GM12878 (cell line): ENCODE measurements at regions not wholly inside any gene's neighbourhood (a gene's known extent, or its start where the extent isn't known, plus 50 kb on each side); places are given as distances from the start of the nearest gene placed in this dataset.

Experiments
- ATAC-seq: fragments of 200-7000 bp; cut with Tn5 transposase; 3 replicates; pipeline ENCODE4 v1.9.1; 2020; ENCODE audit warnings: mild to moderate bottlenecking, moderate library complexity
- BruUV-seq: library from RNA; stranded (reverse); fragments of 400-500 nt; replicated peaks from 2 replicates; lab custom pipeline; 2021; lab: Mats Ljungman, UMichigan
- CTCF ChIA-PET: fragments of 300-600 bp; sonication (Branson Sonifier 250); formaldehyde crosslinking; extraction: SDS; loops from one replicate; lab custom pipeline; 2021; ENCODE audit warnings: inconsistent platforms; lab: Yijun Ruan, JAX
- POLR2A ChIA-PET: fragments of 350-600 bp; formaldehyde crosslinking; extraction: SDS; loops from one replicate; lab custom pipeline; 2021; ENCODE audit warnings: inconsistent platforms; lab: Charles Lee
- RAD21 ChIA-PET: fragments of 300-600 bp; sonication (Branson Sonifier 250); formaldehyde crosslinking; loops from one replicate; lab custom pipeline; 2023; ENCODE audit warnings: antibody characterized with exemption; ENCODE audit not compliant: unreplicated experiment; lab: Charles Lee
- SMC1A ChIA-PET: fragments of 300-600 bp; sonication (Branson Sonifier 250); formaldehyde crosslinking; loops from one replicate; lab custom pipeline; 2023; ENCODE audit not compliant: unreplicated experiment, uncharacterized antibody; lab: Charles Lee
- DNase-seq: peaks from one replicate; pipeline ENCODE4 v3.0.0-alpha.2; 2011; ENCODE audit warnings: low read depth, low spot score
- FAIRE-seq: peaks from 3 replicates; lab custom pipeline; 2011; peaks lifted over from hg19 to GRCh38; lab: Jason Lieb, UNC
- H2AFZ ChIP-seq: 2 replicates; pipeline ENCODE4 v1.6.0; 2011; ENCODE audit warnings: low read depth, low read length, control low read depth; ENCODE audit not compliant: control insufficient read depth
- H3K27ac ChIP-seq: 2 replicates; pipeline ENCODE4 v1.5.1; 2011; ENCODE audit warnings: control low read depth; ENCODE audit not compliant: control insufficient read depth, insufficient read depth
- H3K27me3 ChIP-seq, 2 experiments: replicated peaks in 1 of 2; 2 replicates each; pipeline versions ENCODE4 v1.6.0 to v1.6.1; 2011; ENCODE audit warnings: low read length in 1 of 2; ENCODE audit not compliant: control insufficient read depth in 2 of 2, insufficient read depth in 2 of 2
- H3K36me3 ChIP-seq, 2 experiments: 2 replicates each; pipeline ENCODE4 v1.5.1; 2011; ENCODE audit warnings: low read length in 1 of 2; ENCODE audit not compliant: control insufficient read depth in 2 of 2, insufficient read depth in 2 of 2
- H3K4me1 ChIP-seq: 2 replicates; pipeline ENCODE4 v1.6.1; 2011; ENCODE audit warnings: mild to moderate bottlenecking, low read length, moderate library complexity, mixed read lengths; ENCODE audit not compliant: control insufficient read depth, insufficient read depth
- H3K4me2 ChIP-seq: 2 replicates; pipeline ENCODE4 v1.6.0; 2011; ENCODE audit warnings: control low read depth; ENCODE audit not compliant: control insufficient read depth, insufficient read depth
- H3K4me3 ChIP-seq: fragments of 200-600 bp; sonication (generic); 2 replicates; pipeline ENCODE4 v1.5.1; 2016
- H3K79me2 ChIP-seq: 2 replicates; pipeline ENCODE4 v1.6.0; 2011; ENCODE audit warnings: low read length; ENCODE audit not compliant: control insufficient read depth, insufficient read depth
- H3K9ac ChIP-seq: 2 replicates; pipeline ENCODE4 v1.8.0; 2011; ENCODE audit warnings: low read length, control low read depth, mixed read lengths; ENCODE audit not compliant: control insufficient read depth, insufficient read depth
- H3K9me3 ChIP-seq: replicated peaks from 3 replicates; pipeline ENCODE4 v1.5.1; 2011; ENCODE audit warnings: mild to moderate bottlenecking, low read length; ENCODE audit not compliant: control insufficient read depth, insufficient read depth
- H4K20me1 ChIP-seq: 2 replicates; pipeline ENCODE4 v1.6.0; 2011; ENCODE audit not compliant: control insufficient read depth, insufficient read depth
- EED ChIP-seq: sonication (generic); IDR thresholded peaks from 2 replicates; pipeline ENCODE4 v1.6.1; 2016; ENCODE audit warnings: antibody characterized with exemption, low read depth
- IRF4 ChIP-seq: IDR thresholded peaks from 2 replicates; pipeline ENCODE4 v1.6.1; 2011; ENCODE audit warnings: low read depth, low read length
- MEF2A ChIP-seq: IDR thresholded peaks from 2 replicates; pipeline ENCODE4 v1.6.1; 2011; ENCODE audit warnings: low read depth, mild to moderate bottlenecking, low read length, moderate library complexity; ENCODE audit not compliant: insufficient read depth
- MEF2B ChIP-seq: fragments of 450-650 bp; IDR thresholded peaks from 2 replicates; pipeline ENCODE4 v1.6.1; 2018; ENCODE audit warnings: mild to moderate bottlenecking, moderate library complexity; ENCODE audit not compliant: partially characterized antibody, poor library complexity, severe bottlenecking
- POLR2AphosphoS2 ChIP-seq: IDR thresholded peaks from 2 replicates; pipeline ENCODE4 v1.6.1; 2011; ENCODE audit warnings: low read depth, mild to moderate bottlenecking, low read length, improper control_type of control experiment, moderate library complexity
- RAD51 ChIP-seq: fragments of 450-650 bp; IDR thresholded peaks from 2 replicates; pipeline ENCODE4 v1.6.1; 2016; ENCODE audit warnings: moderate library complexity, mild to moderate bottlenecking, inconsistent platforms
- RFX5 ChIP-seq: IDR thresholded peaks from 2 replicates; pipeline ENCODE4 v1.6.1; 2011; ENCODE audit warnings: low read depth, low read length, improper control_type of control experiment
- SIX5 ChIP-seq: IDR thresholded peaks from 2 replicates; pipeline ENCODE4 v1.6.1; 2011; ENCODE audit warnings: mild to moderate bottlenecking, low read depth, low read length, moderate library complexity; ENCODE audit not compliant: severe bottlenecking
- SMAD5 ChIP-seq: IDR thresholded peaks from 2 replicates; pipeline ENCODE4 v1.6.1; 2016; ENCODE audit warnings: antibody characterized with exemption, low read depth
- SUPT20H ChIP-seq: IDR thresholded peaks from 2 replicates; pipeline ENCODE4 v1.6.1; 2011; ENCODE audit warnings: low read depth, mild to moderate bottlenecking, low read length, moderate library complexity, borderline replicate concordance; ENCODE audit not compliant: control insufficient read depth
- TBL1XR1 ChIP-seq: IDR thresholded peaks from 2 replicates; pipeline ENCODE4 v1.6.1; 2012; ENCODE audit warnings: low read depth, low read length, improper control_type of control experiment
- YY1 ChIP-seq: IDR thresholded peaks from 2 replicates; pipeline ENCODE4 v1.6.1; 2011; ENCODE audit warnings: low read depth, mild to moderate bottlenecking, low read length
- ZNF207 ChIP-seq: fragments of 450-650 bp; IDR thresholded peaks from 2 replicates; pipeline ENCODE4 v1.6.1; 2014; ENCODE audit warnings: antibody characterized with exemption, mild to moderate bottlenecking, borderline replicate concordance
- ZNF687 ChIP-seq: fragments of 450-650 bp; IDR thresholded peaks from 2 replicates; pipeline ENCODE4 v1.6.1; 2017; ENCODE audit warnings: mild to moderate bottlenecking, moderate library complexity
- WGBS: methylation state at CpG from one replicate; pipeline ENCODE4 v1.1.6; 2016; ENCODE audit warnings: low lambda C conversion rate; ENCODE audit not compliant: insufficient replicate concordance, insufficient coverage; ENCODE audit errors: missing lambda C conversion rate; 5-methylcytosine and 5-hydroxymethylcytosine counted together
- in situ Hi-C: fragments of 300-500 bp; cut with MboI; formaldehyde crosslinking; loops from 9 replicates; pipeline ENCODE4 v1.14.3; 2018; ENCODE audit warnings: mixed read lengths
- intact Hi-C: fragments of 100-400 bp; cut with micrococcal nuclease; formaldehyde crosslinking; loops from one replicate; pipeline ENCODE4 v1.14.2; 2022; ENCODE audit not compliant: unreplicated experiment

GRCh38 chr5:4373051-4373820 lies 766.9 kb upstream of the ADAMTS16 start:
- Histone ChIP-seq H3K4me3 (no peak overlapping the region), H3K79me2 (no peaks in the 10 kb centered on the region), H3K27ac (no peak overlapping the region), H3K4me1 (no peaks in the 10 kb centered on the region), H3K9me3 (no peaks in the 10 kb centered on the region; the same call in 2 of the 3 replicates), H3K9ac (no peak overlapping the region), H3K36me3 (no peaks in the 10 kb centered on the region), H3K27me3 (no peaks in the 10 kb centered on the region), H3K4me2 (no peak overlapping the region), H2AFZ (no peak overlapping the region), H4K20me1 (no peaks in the 10 kb centered on the region)
- no peak for DNase-seq
- no TSS peak for BruUV-seq
- TF ChIP-seq SIX5: no peak
- TF ChIP-seq MEF2B: no peak
- POLR2A ChIA-PET: no interaction called here
- CTCF ChIA-PET: no interaction called here
- ATAC-seq: no peak
- no peak for FAIRE-seq
- intact Hi-C loops: no loop called here
- 15% methylated on average over 6 of the region's 6 CpGs for WGBS
- RAD21 ChIA-PET: no interaction called here
- in situ Hi-C loops: no loop called here
- SMC1A ChIA-PET: no interaction called here

GRCh38 chr5:4374866-4375265 lies 765.3 kb upstream of the ADAMTS16 start:
- TF ChIP-seq RFX5 (no peak), YY1 (no peak), EED (no peak), ZNF687 (no peak), RAD51 (no peak), IRF4 (no peak), MEF2A (no peak), SMAD5 (no peak), POLR2AphosphoS2 (no peak), SUPT20H (no peak), TBL1XR1 (no peak), ZNF207 (no peak)
- TF ChIP-seq, all 136 proteins: peak for 0
- RAD21 ChIA-PET: no interaction called here

More at GRCh38 chr5:4374866-4375265, 765.3 kb upstream of the ADAMTS16 start:
- no peak for DNase-seq
- no peaks in the 10 kb centered on the region for H3K79me2 ChIP-seq
- no peaks in the 10 kb centered on the region for H3K27me3 ChIP-seq
- no peak for ATAC-seq
- no peak overlapping the region for H3K9ac ChIP-seq
- in situ Hi-C loops: no loop called here
- no peaks in the 10 kb centered on the region for H4K20me1 ChIP-seq
- H3K4me2 ChIP-seq: no peak overlapping the region
- H2AFZ ChIP-seq: no peak overlapping the region
- ChIA-PET CTCF (no interaction called here), POLR2A (no interaction called here), SMC1A (no interaction called here)
- intact Hi-C loops: no loop called here
- WGBS: 15% methylated on average over 7 of the region's 7 CpGs
- no TSS peak for BruUV-seq
- no peaks in the 10 kb centered on the region for H3K36me3 ChIP-seq
- FAIRE-seq: no peak
- H3K4me3 ChIP-seq: no peak overlapping the region
- no peak overlapping the region for H3K27ac ChIP-seq
- no peaks in the 10 kb centered on the region for H3K4me1 ChIP-seq
- no peaks in the 10 kb centered on the region; the same call in 2 of the 3 replicates for H3K9me3 ChIP-seq
